ENCODE measurements at regions not wholly inside any gene's neighbourhood (a gene's known extent, or its start where the extent isn't known, plus 50 kb on each side); places are given as distances from the start of the nearest gene placed in this dataset.

GRCh38 chr4:177214935-177215334 is 94.7 kb upstream of the NEIL3 start:
- POLR2A ChIA-PET, result no interaction called here
- CTCF ChIA-PET, result no interaction called here
- TF ChIP-seq HDGF (IDR thresholded peaks at IDR 0.05; ENCODE audit: borderline replicate concordance), result no peak
- TF ChIP-seq ELF4 (IDR thresholded peaks at IDR 0.05), result no peak
- TF ChIP-seq BHLHE40 (IDR thresholded peaks at IDR 0.05; ENCODE audit: borderline replicate concordance), result no peak
- TF ChIP-seq FOXK2 (IDR thresholded peaks at IDR 0.05), result no peak
- TF ChIP-seq, protein P1, sequence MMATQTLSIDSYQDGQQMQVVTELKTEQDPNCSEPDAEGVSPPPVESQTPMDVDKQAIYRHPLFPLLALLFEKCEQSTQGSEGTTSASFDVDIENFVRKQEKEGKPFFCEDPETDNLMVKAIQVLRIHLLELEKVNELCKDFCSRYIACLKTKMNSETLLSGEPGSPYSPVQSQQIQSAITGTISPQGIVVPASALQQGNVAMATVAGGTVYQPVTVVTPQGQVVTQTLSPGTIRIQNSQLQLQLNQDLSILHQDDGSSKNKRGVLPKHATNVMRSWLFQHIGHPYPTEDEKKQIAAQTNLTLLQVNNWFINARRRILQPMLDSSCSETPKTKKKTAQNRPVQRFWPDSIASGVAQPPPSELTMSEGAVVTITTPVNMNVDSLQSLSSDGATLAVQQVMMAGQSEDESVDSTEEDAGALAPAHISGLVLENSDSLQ (IDR thresholded peaks at IDR 0.05), result no peak
- TF ChIP-seq NFRKB (IDR thresholded peaks at IDR 0.05), result no peak
- TF ChIP-seq SUZ12 (IDR thresholded peaks at IDR 0.05), result no peak
- TF ChIP-seq TARDBP (IDR thresholded peaks at IDR 0.05), result no peak
- no peak for TF ChIP-seq SP1 (IDR thresholded peaks at IDR 0.05)
- TF ChIP-seq ZNF384 (IDR thresholded peaks at IDR 0.05), result no peak
- TF ChIP-seq LEF1 (IDR thresholded peaks at IDR 0.05; ENCODE audit: borderline replicate concordance), result no peak
- no peak for TF ChIP-seq ARNT (IDR thresholded peaks at IDR 0.05)
- no peak for TF ChIP-seq L3MBTL2 (conservative IDR thresholded peaks at IDR 0.05)
- DNase-seq (ENCODE audit: extremely low spot score), result no peak

GRCh38 chr4:177220376-177220775 is 89.3 kb upstream of the NEIL3 start:
- POLR2A ChIA-PET, result no interaction called here
- CTCF ChIA-PET, result no interaction called here
- TF ChIP-seq ELF4 (IDR thresholded peaks at IDR 0.05), result no peak
- TF ChIP-seq HDGF (IDR thresholded peaks at IDR 0.05; ENCODE audit: borderline replicate concordance), result no peak
- no peak for TF ChIP-seq LEF1 (IDR thresholded peaks at IDR 0.05; ENCODE audit: borderline replicate concordance)
- no peak for TF ChIP-seq ZNF384 (IDR thresholded peaks at IDR 0.05)
- no peak for TF ChIP-seq FOXA1 (IDR thresholded peaks at IDR 0.05)
- TF ChIP-seq NFRKB (IDR thresholded peaks at IDR 0.05), result no peak
- no peak for TF ChIP-seq ARNT (IDR thresholded peaks at IDR 0.05)
- TF ChIP-seq FOXM1 (IDR thresholded peaks at IDR 0.05; ENCODE audit: borderline replicate concordance), result no peak
- DNase-seq (ENCODE audit: extremely low spot score), result no peak

- ChIA-PET CTCF (no interaction called here), POLR2A (no interaction called here)
- TF ChIP-seq ELF4 (IDR thresholded peaks at IDR 0.05) (no peak), ARNT (IDR thresholded peaks at IDR 0.05) (no peak), LEF1 (IDR thresholded peaks at IDR 0.05; ENCODE audit: borderline replicate concordance) (no peak), FOXK2 (IDR thresholded peaks at IDR 0.05) (no peak), NFRKB (IDR thresholded peaks at IDR 0.05) (no peak), L3MBTL2 (conservative IDR thresholded peaks at IDR 0.05) (no peak), SP1 (IDR thresholded peaks at IDR 0.05) (no peak), FOXM1 (IDR thresholded peaks at IDR 0.05; ENCODE audit: borderline replicate concordance) (no peak), BHLHE40 (IDR thresholded peaks at IDR 0.05; ENCODE audit: borderline replicate concordance) (no peak), CTBP1 (IDR thresholded peaks at IDR 0.05; ENCODE audit: borderline replicate concordance) (no peak), SUZ12 (IDR thresholded peaks at IDR 0.05) (no peak)
- TF ChIP-seq, protein P1 (IDR thresholded peaks at IDR 0.05), result no peak
- no peak for DNase-seq (ENCODE audit: extremely low spot score)
Observed at GRCh38 chr4:177222781-177223180, 86.9 kb upstream of the NEIL3 start.

- ChIA-PET CTCF (no interaction called here), POLR2A (no interaction called here)
- no peak for DNase-seq (ENCODE audit: extremely low spot score)
- no peak for TF ChIP-seq HDGF (IDR thresholded peaks at IDR 0.05; ENCODE audit: borderline replicate concordance)
- TF ChIP-seq, protein P1 (IDR thresholded peaks at IDR 0.05), result no peak
- TF ChIP-seq BHLHE40 (IDR thresholded peaks at IDR 0.05; ENCODE audit: borderline replicate concordance), result no peak
- TF ChIP-seq L3MBTL2 (conservative IDR thresholded peaks at IDR 0.05), result no peak
- no peak for TF ChIP-seq SUZ12 (IDR thresholded peaks at IDR 0.05)
- TF ChIP-seq LEF1 (IDR thresholded peaks at IDR 0.05; ENCODE audit: borderline replicate concordance), result no peak
- TF ChIP-seq ZNF384 (IDR thresholded peaks at IDR 0.05), result no peak
- no peak for TF ChIP-seq ELF4 (IDR thresholded peaks at IDR 0.05)
- TF ChIP-seq CTBP1 (IDR thresholded peaks at IDR 0.05; ENCODE audit: borderline replicate concordance), result no peak
- TF ChIP-seq FOXA1 (IDR thresholded peaks at IDR 0.05), result no peak
- no peak for TF ChIP-seq FOXK2 (IDR thresholded peaks at IDR 0.05)
- no peak for TF ChIP-seq SP1 (IDR thresholded peaks at IDR 0.05)
- no peak for TF ChIP-seq ARNT (IDR thresholded peaks at IDR 0.05)
- no peak for TF ChIP-seq FOXM1 (IDR thresholded peaks at IDR 0.05; ENCODE audit: borderline replicate concordance)
- no peak for TF ChIP-seq NFRKB (IDR thresholded peaks at IDR 0.05)
- TF ChIP-seq TARDBP (IDR thresholded peaks at IDR 0.05), result no peak
Observed at GRCh38 chr4:177225605-177226004, 84.1 kb upstream of the NEIL3 start.

GRCh38 chr4:177227636-177228035 is 82.0 kb upstream of the NEIL3 start:
- no peak for DNase-seq (ENCODE audit: extremely low spot score)
- ChIA-PET POLR2A (no interaction called here), CTCF (interaction anchor here (0.7 kb wide), 1 partner anchor 322 kb away, joined by 7 read pairs; no protein-coding TSS in a partner anchor)
- TF ChIP-seq HDGF (IDR thresholded peaks at IDR 0.05; ENCODE audit: borderline replicate concordance) (no peak), FOXA1 (IDR thresholded peaks at IDR 0.05) (no peak), ARNT (IDR thresholded peaks at IDR 0.05) (no peak), TARDBP (IDR thresholded peaks at IDR 0.05) (no peak), FOXK2 (IDR thresholded peaks at IDR 0.05) (no peak), SP1 (IDR thresholded peaks at IDR 0.05) (no peak), LEF1 (IDR thresholded peaks at IDR 0.05; ENCODE audit: borderline replicate concordance) (no peak), FOXM1 (IDR thresholded peaks at IDR 0.05; ENCODE audit: borderline replicate concordance) (no peak), ZNF384 (IDR thresholded peaks at IDR 0.05) (no peak), L3MBTL2 (conservative IDR thresholded peaks at IDR 0.05) (no peak), BHLHE40 (IDR thresholded peaks at IDR 0.05; ENCODE audit: borderline replicate concordance) (no peak), SUZ12 (IDR thresholded peaks at IDR 0.05) (no peak), CTBP1 (IDR thresholded peaks at IDR 0.05; ENCODE audit: borderline replicate concordance) (no peak), NFRKB (IDR thresholded peaks at IDR 0.05) (no peak), ELF4 (IDR thresholded peaks at IDR 0.05) (no peak)
- TF ChIP-seq, protein P1 (IDR thresholded peaks at IDR 0.05), result no peak

All from HEK293T (cell line).